Lower leg skin (tissue), 3 donors: ENCODE measurements at regions not wholly inside any gene's neighbourhood (a gene's known extent, or its start where the extent isn't known, plus 50 kb on each side); places are given as distances from the start of the nearest gene placed in this dataset.

Experiments used
- CTCF ChIP-seq, 3 donors: fragments of 450-650 bp; IDR thresholded peaks; one replicate each; pipeline ENCODE4 v1.5.1; 2016; ENCODE audit warnings: antibody characterized with exemption in 3 of 3, mild to moderate bottlenecking in 3 of 3, moderate library complexity in 2 of 3
- POLR2A ChIP-seq, 2 donors: fragments of 450-650 bp; IDR thresholded peaks; one replicate each; pipeline ENCODE4 v1.6.1; 2016 to 2017; ENCODE audit warnings: antibody characterized with exemption in 2 of 2, mild to moderate bottlenecking in 1 of 2, moderate library complexity in 1 of 2

- TF ChIP-seq POLR2A (IDR thresholded peaks at IDR 0.05) (no peak), CTCF (IDR thresholded peaks at IDR 0.05) (no peak)
These were observed 138.9 kb upstream of the PARP11 start for GRCh38 chr12:4012073-4012472.
